ENCODE measurements at regions not wholly inside any gene's neighbourhood (a gene's known extent, or its start where the extent isn't known, plus 50 kb on each side); places are given as distances from the start of the nearest gene placed in this dataset.
A peak's percentile ranks its signal among the peaks of the same experiment; 100 is the strongest.

GRCh38 chr10:25766687-25767221, 167.3 kb upstream of the MYO3A start:
- peaks cover 14% of the 10 kb centered on the region for H3K27me3 Mint-ChIP-seq (ENCODE audit: low read depth)
- peak overlapping the region; percentile 68 for H3K27ac Mint-ChIP-seq (ENCODE audit: unreplicated experiment)
- H3K4me1 Mint-ChIP-seq: peaks cover 14% of the 10 kb centered on the region
- H3K9me3 Mint-ChIP-seq: no peaks in the 10 kb centered on the region
- H3K4me3 Mint-ChIP-seq: peak overlapping the region; percentile 86
- no peaks in the 10 kb centered on the region for H3K36me3 Mint-ChIP-seq (ENCODE audit: low read depth)
- DNase-seq (ENCODE audit: low read depth, low spot score): peak; percentile 7
- TF ChIP-seq CTCF (conservative IDR thresholded peaks at IDR 0.05): no peak

GRCh38 chr10:25768167-25768566, 165.9 kb upstream of the MYO3A start:
- H3K27me3 Mint-ChIP-seq (ENCODE audit: low read depth): peaks cover 14% of the 10 kb centered on the region
- H3K36me3 Mint-ChIP-seq (ENCODE audit: low read depth): no peaks in the 10 kb centered on the region
- peaks cover 14% of the 10 kb centered on the region for H3K4me1 Mint-ChIP-seq
- no peak overlapping the region for H3K4me3 Mint-ChIP-seq
- no peak for DNase-seq (ENCODE audit: low read depth, low spot score)
- H3K9me3 Mint-ChIP-seq: no peaks in the 10 kb centered on the region
- no peak overlapping the region for H3K27ac Mint-ChIP-seq (ENCODE audit: unreplicated experiment)
- TF ChIP-seq CTCF (conservative IDR thresholded peaks at IDR 0.05): peak; percentile 31

- no peak for TF ChIP-seq CTCF (conservative IDR thresholded peaks at IDR 0.05)
- H3K4me1 Mint-ChIP-seq: peaks cover 6% of the 10 kb centered on the region
- no peak for DNase-seq (ENCODE audit: low read depth, low spot score)
- no peak overlapping the region for H3K4me3 Mint-ChIP-seq
- H3K9me3 Mint-ChIP-seq: peaks cover 13% of the 10 kb centered on the region
- H3K27ac Mint-ChIP-seq (ENCODE audit: unreplicated experiment): no peak overlapping the region
- H3K27me3 Mint-ChIP-seq (ENCODE audit: low read depth): peaks cover 2% of the 10 kb centered on the region
- H3K36me3 Mint-ChIP-seq (ENCODE audit: low read depth): no peaks in the 10 kb centered on the region
Observed at GRCh38 chr10:25778646-25779045, 155.4 kb upstream of the MYO3A start.

- Mint-ChIP-seq H3K4me3 (no peak overlapping the region), H3K27me3 (ENCODE audit: low read depth) (peaks cover 7% of the 10 kb centered on the region)
Observed at GRCh38 chr10:25786161-25786560, 147.9 kb upstream of the MYO3A start.

GRCh38 chr10:25786899-25787298, 147.1 kb upstream of the MYO3A start:
- Mint-ChIP-seq H3K27ac (ENCODE audit: unreplicated experiment) (no peak overlapping the region), H3K4me1 (no peaks in the 10 kb centered on the region), H3K36me3 (ENCODE audit: low read depth) (no peaks in the 10 kb centered on the region), H3K4me3 (no peak overlapping the region), H3K9me3 (no peaks in the 10 kb centered on the region), H3K27me3 (ENCODE audit: low read depth) (peaks cover 7% of the 10 kb centered on the region)
- no peak for TF ChIP-seq CTCF (conservative IDR thresholded peaks at IDR 0.05)
- DNase-seq (ENCODE audit: low read depth, low spot score): no peak

More at GRCh38 chr10:25786161-25786560, 147.9 kb upstream of the MYO3A start:
- peaks cover 3% of the 10 kb centered on the region for H3K9me3 Mint-ChIP-seq
- H3K36me3 Mint-ChIP-seq (ENCODE audit: low read depth): no peaks in the 10 kb centered on the region
- TF ChIP-seq CTCF (conservative IDR thresholded peaks at IDR 0.05): no peak
- no peaks in the 10 kb centered on the region for H3K4me1 Mint-ChIP-seq
- no peak overlapping the region for H3K27ac Mint-ChIP-seq (ENCODE audit: unreplicated experiment)
- no peak for DNase-seq (ENCODE audit: low read depth, low spot score)
